H1 (cell line): ENCODE measurements at regions not wholly inside any gene's neighbourhood (a gene's known extent, or its start where the extent isn't known, plus 50 kb on each side); places are given as distances from the start of the nearest gene placed in this dataset.

Source experiments
- CTCF ChIA-PET: fragments of 300-600 bp; sonication (Branson Sonifier 250); formaldehyde crosslinking; loops from one replicate; lab custom pipeline; 2021; ENCODE audit not compliant: partially characterized antibody; lab: Charles Lee
- POLR2A ChIA-PET: fragments of 300-600 bp; sonication (Branson Sonifier 250); formaldehyde crosslinking; loops from one replicate; lab custom pipeline; 2021; ENCODE audit warnings: inconsistent platforms; ENCODE audit not compliant: partially characterized antibody; lab: Charles Lee
- DNase-seq, 2 experiments: peaks; one replicate each; pipeline versions ENCODE4 v3.0.0 to v3.0.0-alpha.2; 2010 to 2022; ENCODE audit warnings: low spot score in 2 of 2, low read depth in 1 of 2, mixed read lengths in 1 of 2
- FAIRE-seq: peaks from 2 replicates; lab custom pipeline; 2011; peaks lifted over from hg19 to GRCh38; lab: Jason Lieb, UNC
- H2AFZ ChIP-seq: 2 replicates; pipeline ENCODE4 v1.8.1; 2012; ENCODE audit warnings: low read length, inconsistent platforms
- H2AK5ac ChIP-seq: 2 replicates; pipeline ENCODE4 v1.6.1; 2013; ENCODE audit warnings: low read depth, low read length
- H2BK120ac ChIP-seq: replicated peaks from 2 replicates; pipeline ENCODE3; 2013; ENCODE audit warnings: low read depth, low read length, inconsistent platforms
- H2BK12ac ChIP-seq: 2 replicates; pipeline ENCODE4 v1.6.1; 2013; ENCODE audit warnings: low read depth, low read length
- H2BK15ac ChIP-seq: 2 replicates; pipeline ENCODE4 v1.6.1; 2013; ENCODE audit warnings: low read length
- H2BK20ac ChIP-seq: 2 replicates; pipeline ENCODE4 v1.6.1; 2013; ENCODE audit warnings: low read length
- H2BK5ac ChIP-seq: 2 replicates; pipeline ENCODE4 v1.6.1; 2013; ENCODE audit warnings: low read depth, low read length
- H3K14ac ChIP-seq: 2 replicates; pipeline ENCODE4 v1.6.1; 2013; ENCODE audit warnings: inconsistent platforms; ENCODE audit not compliant: insufficient read length
- H3K18ac ChIP-seq: 2 replicates; pipeline ENCODE4 v1.6.1; 2013; ENCODE audit warnings: low read length; ENCODE audit errors: extremely low read depth
- H3K23ac ChIP-seq: 2 replicates; pipeline ENCODE4 v1.6.1; 2013; ENCODE audit warnings: inconsistent platforms; ENCODE audit not compliant: insufficient read length
- H3K23me2 ChIP-seq: 2 replicates; pipeline ENCODE4 v1.6.1; 2013; ENCODE audit warnings: low read depth, low read length
- H3K27ac ChIP-seq: 2 replicates; pipeline ENCODE4 v1.6.1; 2011; ENCODE audit warnings: low read depth, low read length, inconsistent platforms
- H3K27me3 ChIP-seq, 4 experiments: replicated peaks in 1 of 4; 1 replicate in 1 of 4; 2 replicates in 3 of 4; pipeline versions ENCODE4 v1.6.1 to v1.8.1; 2011 to 2013; ENCODE audit warnings: low read length in 3 of 4, mild to moderate bottlenecking in 3 of 4, inconsistent platforms in 2 of 4, mixed read lengths in 2 of 4, moderate library complexity in 1 of 4; ENCODE audit not compliant: control insufficient read depth in 3 of 4, insufficient read depth in 3 of 4; ENCODE audit errors: extremely low read depth in 1 of 4
- H3K36me3 ChIP-seq, 4 experiments: 2 replicates each; pipeline versions ENCODE4 v1.6.1 to v1.8.1; 2011 to 2013; ENCODE audit warnings: mild to moderate bottlenecking in 4 of 4, low read length in 3 of 4, moderate library complexity in 2 of 4, control low read depth in 1 of 4, inconsistent platforms in 1 of 4; ENCODE audit not compliant: insufficient read depth in 4 of 4, control insufficient read depth in 2 of 4
- H3K4ac ChIP-seq: replicated peaks from 2 replicates; pipeline ENCODE3; 2013; ENCODE audit warnings: low read length, low read depth, mixed read lengths, inconsistent platforms; ENCODE audit not compliant: insufficient read length
- H3K4me1 ChIP-seq, 4 experiments: replicated peaks in 1 of 4; 1 replicate in 1 of 4; 2 replicates in 3 of 4; pipeline versions ENCODE4 v1.6.1 to v1.8.1; 2011 to 2013; ENCODE audit warnings: low read length in 3 of 4, inconsistent platforms in 2 of 4, mixed read lengths in 1 of 4; ENCODE audit not compliant: insufficient read depth in 4 of 4, control insufficient read depth in 3 of 4
- H3K4me2 ChIP-seq, 2 experiments: 2 replicates each; pipeline versions ENCODE4 v1.6.1 to v1.8.1; 2011 to 2013; ENCODE audit warnings: low read depth in 2 of 2, low read length in 2 of 2, control low read depth in 1 of 2, inconsistent platforms in 1 of 2, mild to moderate bottlenecking in 1 of 2; ENCODE audit not compliant: insufficient read depth in 1 of 2
- H3K4me3 ChIP-seq, 4 experiments: fragments of 200-600, 300-600 bp in 1 of 4; sonication (generic), shearing (Covaris generic), sonication (Bioruptor Twin) in 1 of 4; 2 replicates each; pipeline versions ENCODE4 v1.5.1 to v1.8.1; 2011 to 2016; ENCODE audit warnings: low read length in 4 of 4, low read depth in 3 of 4, control low read depth in 2 of 4, inconsistent platforms in 2 of 4, mild to moderate bottlenecking in 2 of 4, mixed read lengths in 1 of 4, moderate library complexity in 1 of 4; ENCODE audit not compliant: insufficient read depth in 2 of 4; ENCODE audit errors: extremely low read depth in 1 of 4
- H3K56ac ChIP-seq: replicated peaks from 2 replicates; pipeline ENCODE3; 2013; ENCODE audit warnings: low read depth, mild to moderate bottlenecking, mixed read lengths, low read length, inconsistent platforms; ENCODE audit not compliant: insufficient read length
- H3K79me1 ChIP-seq: 2 replicates; pipeline ENCODE4 v1.6.1; 2013; ENCODE audit warnings: low read depth, low read length, control low read depth
- H3K79me2 ChIP-seq, 2 experiments: 2 replicates each; pipeline versions ENCODE4 v1.6.1 to v1.8.1; 2012 to 2013; ENCODE audit warnings: low read length in 2 of 2, mild to moderate bottlenecking in 2 of 2, inconsistent platforms in 1 of 2; ENCODE audit not compliant: insufficient read depth in 2 of 2, control insufficient read depth in 1 of 2
- H3K9ac ChIP-seq, 4 experiments: replicated peaks in 1 of 4; 1 replicate in 1 of 4; 2 replicates in 3 of 4; pipeline versions ENCODE4 v1.6.1 to v1.8.1; 2011 to 2013; ENCODE audit warnings: low read depth in 3 of 4, low read length in 3 of 4, control low read depth in 2 of 4, mild to moderate bottlenecking in 2 of 4, moderate library complexity in 2 of 4, inconsistent platforms in 1 of 4; ENCODE audit errors: extremely low read depth in 1 of 4
- H3K9me3 ChIP-seq, 2 experiments: 2 replicates each; pipeline versions ENCODE4 v1.6.1 to v1.8.1; 2012 to 2013; ENCODE audit warnings: mild to moderate bottlenecking in 2 of 2, moderate library complexity in 2 of 2, control low read depth in 1 of 2, inconsistent platforms in 1 of 2, low read depth in 1 of 2, low read length in 1 of 2, mixed read lengths in 1 of 2; ENCODE audit not compliant: insufficient read depth in 2 of 2
- H4K20me1 ChIP-seq, 2 experiments: replicated peaks in 1 of 2; 2 replicates each; pipeline versions ENCODE3 to v1.8.1; 2011 to 2013; ENCODE audit warnings: inconsistent platforms in 2 of 2, low read length in 2 of 2, mild to moderate bottlenecking in 1 of 2; ENCODE audit not compliant: insufficient read depth in 2 of 2, control insufficient read depth in 1 of 2
- H4K5ac ChIP-seq: 2 replicates; pipeline ENCODE4 v1.6.1; 2013; ENCODE audit warnings: low read length, low read depth, mixed read lengths, inconsistent platforms; ENCODE audit not compliant: insufficient read length
- H4K8ac ChIP-seq: 2 replicates; pipeline ENCODE4 v1.8.0; 2013; ENCODE audit warnings: mild to moderate bottlenecking, moderate library complexity, low read length, inconsistent platforms; ENCODE audit not compliant: insufficient read depth; ENCODE audit errors: extremely low read depth
- H4K91ac ChIP-seq: replicated peaks from 2 replicates; pipeline ENCODE3; 2013; ENCODE audit warnings: low read length, mixed read lengths, inconsistent platforms; ENCODE audit not compliant: insufficient read length
- GABPA ChIP-seq: IDR thresholded peaks from 2 replicates; pipeline ENCODE4 v1.6.1; 2011; ENCODE audit warnings: mild to moderate bottlenecking, low read length, moderate library complexity, borderline replicate concordance; ENCODE audit not compliant: insufficient read depth
- HDAC2 ChIP-seq, 2 experiments: fragments of 300-600 bp in 1 of 2; sonication (generic) in 1 of 2; IDR thresholded peaks; 2 replicates each; pipeline ENCODE4 v1.6.1; 2011 to 2012; ENCODE audit warnings: low read depth in 2 of 2, low read length in 2 of 2, mild to moderate bottlenecking in 2 of 2, moderate library complexity in 2 of 2, borderline replicate concordance in 1 of 2, inconsistent platforms in 1 of 2
- HDAC6 ChIP-seq: IDR thresholded peaks from one replicate; pipeline ENCODE4 v1.7.1; 2012; ENCODE audit warnings: low read depth, mild to moderate bottlenecking, inconsistent platforms, low read length, moderate library complexity
- TF ChIP-seq, protein P1 (sequence below): IDR thresholded peaks from 2 replicates; pipeline ENCODE4 v1.6.1; 2012; ENCODE audit warnings: inconsistent platforms

GRCh38 chr13:82947683-82948082, 934.6 kb downstream of the SLITRK1 start:
- H3K4me1 ChIP-seq, result no peaks in the 10 kb centered on the region
- H3K27ac ChIP-seq, result no peak overlapping the region
- FAIRE-seq, result no peak
- no peaks in the 10 kb centered on the region for H3K9me3 ChIP-seq
- POLR2A ChIA-PET, result no interaction called here
- H3K14ac ChIP-seq, result no peak overlapping the region
- CTCF ChIA-PET, result no interaction called here
- no peak overlapping the region for H3K4me2 ChIP-seq
- no peaks in the 10 kb centered on the region for H3K36me3 ChIP-seq
- no peak overlapping the region for H2AFZ ChIP-seq
- H4K8ac ChIP-seq, result no peak overlapping the region
- no peak overlapping the region for H2AK5ac ChIP-seq
- no peak overlapping the region for H3K18ac ChIP-seq
- H3K56ac ChIP-seq, result no peak overlapping the region
- H2BK15ac ChIP-seq, result no peak overlapping the region
- H4K91ac ChIP-seq, result no peak overlapping the region
- H3K23me2 ChIP-seq, result no peaks in the 10 kb centered on the region
- no peaks in the 10 kb centered on the region for H4K20me1 ChIP-seq
- no peaks in the 10 kb centered on the region for H3K79me2 ChIP-seq
- H2BK5ac ChIP-seq, result no peak overlapping the region
- H3K4ac ChIP-seq, result no peak overlapping the region
- no peak overlapping the region for H2BK120ac ChIP-seq
- no peak overlapping the region for H3K9ac ChIP-seq
- no peak overlapping the region for H3K4me3 ChIP-seq
- no peak for DNase-seq
- H3K23ac ChIP-seq, result no peak overlapping the region
- H3K27me3 ChIP-seq, result no peaks in the 10 kb centered on the region
- no peak overlapping the region for H2BK12ac ChIP-seq
- no peak overlapping the region for H4K5ac ChIP-seq
- no peaks in the 10 kb centered on the region for H3K79me1 ChIP-seq
- H2BK20ac ChIP-seq, result no peak overlapping the region
- TF ChIP-seq HDAC2 (IDR thresholded peaks at IDR 0.05; ENCODE audit: borderline replicate concordance in 1 of 2, low read depth in 2 of 2, low read length in 2 of 2), result no peak
- no peak for TF ChIP-seq HDAC6
- TF ChIP-seq, protein P1, sequence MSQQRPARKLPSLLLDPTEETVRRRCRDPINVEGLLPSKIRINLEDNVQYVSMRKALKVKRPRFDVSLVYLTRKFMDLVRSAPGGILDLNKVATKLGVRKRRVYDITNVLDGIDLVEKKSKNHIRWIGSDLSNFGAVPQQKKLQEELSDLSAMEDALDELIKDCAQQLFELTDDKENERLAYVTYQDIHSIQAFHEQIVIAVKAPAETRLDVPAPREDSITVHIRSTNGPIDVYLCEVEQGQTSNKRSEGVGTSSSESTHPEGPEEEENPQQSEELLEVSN, result no peak
- TF ChIP-seq GABPA, result no peak
